ENCODE measurements at regions not wholly inside any gene's neighbourhood (a gene's known extent, or its start where the extent isn't known, plus 50 kb on each side); places are given as distances from the start of the nearest gene placed in this dataset.
"Not testable (repeated sequence)": the region's sequence is repeated elsewhere in the genome, so short reads cannot be mapped to it uniquely, and the experiment has no call there.

GRCh38 chr5:174581894-174582293 is 142.5 kb upstream of the MSX2 start:
- no peak for TF ChIP-seq CTCF (conservative IDR thresholded peaks at IDR 0.05; ENCODE audit: control insufficient read depth, insufficient read depth, low read depth, low read length)
- no peak overlapping the region for H3K4me3 ChIP-seq (ENCODE audit: control insufficient read depth, low read depth, low read length)
- DNase-seq (ENCODE audit: low read depth) = no peak

- DNase-seq (ENCODE audit: low read depth) = no peak
- TF ChIP-seq CTCF (conservative IDR thresholded peaks at IDR 0.05; ENCODE audit: control insufficient read depth, insufficient read depth, low read depth, low read length) = no peak
- no peak overlapping the region for H3K4me3 ChIP-seq (ENCODE audit: control insufficient read depth, low read depth, low read length)
These were observed 141.3 kb upstream of the MSX2 start for GRCh38 chr5:174583071-174583470.

GRCh38 chr5:174585472-174585871 is 138.9 kb upstream of the MSX2 start:
- H3K4me3 ChIP-seq (ENCODE audit: control insufficient read depth, low read depth, low read length) = no peak overlapping the region
- TF ChIP-seq CTCF (conservative IDR thresholded peaks at IDR 0.05; ENCODE audit: control insufficient read depth, insufficient read depth, low read depth, low read length) = no peak
- no peak for DNase-seq (ENCODE audit: low read depth)

- not testable (repeated sequence) for H3K4me3 ChIP-seq (ENCODE audit: control insufficient read depth, low read depth, low read length); DNase-seq (ENCODE audit: low read depth)
These were observed 138.2 kb upstream of the MSX2 start for GRCh38 chr5:174586163-174586562.

GRCh38 chr5:174589011-174589410 is 135.4 kb upstream of the MSX2 start:
- no peak for DNase-seq (ENCODE audit: low read depth)
- TF ChIP-seq CTCF (conservative IDR thresholded peaks at IDR 0.05; ENCODE audit: control insufficient read depth, insufficient read depth, low read depth, low read length) = no peak
- no peak overlapping the region for H3K4me3 ChIP-seq (ENCODE audit: control insufficient read depth, low read depth, low read length)

- no peak overlapping the region for H3K4me3 ChIP-seq (ENCODE audit: control insufficient read depth, low read depth, low read length)
- TF ChIP-seq CTCF (conservative IDR thresholded peaks at IDR 0.05; ENCODE audit: control insufficient read depth, insufficient read depth, low read depth, low read length) = no peak
- DNase-seq (ENCODE audit: low read depth) = no peak
These were observed 134.8 kb upstream of the MSX2 start for GRCh38 chr5:174589599-174589998.

- DNase-seq (ENCODE audit: low read depth) = no peak
- no peak overlapping the region for H3K4me3 ChIP-seq (ENCODE audit: control insufficient read depth, low read depth, low read length)
- TF ChIP-seq CTCF (conservative IDR thresholded peaks at IDR 0.05; ENCODE audit: control insufficient read depth, insufficient read depth, low read depth, low read length) = no peak
These were observed 133.6 kb upstream of the MSX2 start for GRCh38 chr5:174590820-174591219.

All from fibroblast of mammary gland (primary cell).